ENCODE measurements at regions not wholly inside any gene's neighbourhood (a gene's known extent, or its start where the extent isn't known, plus 50 kb on each side); places are given as distances from the start of the nearest gene placed in this dataset.

DNA sequence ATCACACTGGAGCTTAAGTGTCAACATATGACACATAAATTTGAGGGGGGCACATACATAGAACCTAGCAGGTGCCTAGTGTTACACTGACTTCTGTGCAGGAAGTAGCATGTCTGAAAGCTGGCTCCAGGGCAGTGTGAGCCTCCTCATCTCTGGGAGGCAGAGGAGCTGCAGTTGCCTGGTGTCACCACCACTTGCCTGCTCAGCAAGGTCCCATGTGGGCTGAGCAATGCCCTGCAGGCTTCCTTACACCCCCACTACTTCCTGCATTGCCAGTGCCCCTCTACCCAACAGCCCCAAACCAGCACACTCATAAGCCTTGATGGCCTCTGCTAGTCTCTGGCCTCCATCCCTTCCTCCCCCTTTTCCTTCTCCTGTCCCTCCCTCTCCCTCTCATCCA, 165.8 kb downstream of the BUD13 start:
- TF ChIP-seq, protein P1, sequence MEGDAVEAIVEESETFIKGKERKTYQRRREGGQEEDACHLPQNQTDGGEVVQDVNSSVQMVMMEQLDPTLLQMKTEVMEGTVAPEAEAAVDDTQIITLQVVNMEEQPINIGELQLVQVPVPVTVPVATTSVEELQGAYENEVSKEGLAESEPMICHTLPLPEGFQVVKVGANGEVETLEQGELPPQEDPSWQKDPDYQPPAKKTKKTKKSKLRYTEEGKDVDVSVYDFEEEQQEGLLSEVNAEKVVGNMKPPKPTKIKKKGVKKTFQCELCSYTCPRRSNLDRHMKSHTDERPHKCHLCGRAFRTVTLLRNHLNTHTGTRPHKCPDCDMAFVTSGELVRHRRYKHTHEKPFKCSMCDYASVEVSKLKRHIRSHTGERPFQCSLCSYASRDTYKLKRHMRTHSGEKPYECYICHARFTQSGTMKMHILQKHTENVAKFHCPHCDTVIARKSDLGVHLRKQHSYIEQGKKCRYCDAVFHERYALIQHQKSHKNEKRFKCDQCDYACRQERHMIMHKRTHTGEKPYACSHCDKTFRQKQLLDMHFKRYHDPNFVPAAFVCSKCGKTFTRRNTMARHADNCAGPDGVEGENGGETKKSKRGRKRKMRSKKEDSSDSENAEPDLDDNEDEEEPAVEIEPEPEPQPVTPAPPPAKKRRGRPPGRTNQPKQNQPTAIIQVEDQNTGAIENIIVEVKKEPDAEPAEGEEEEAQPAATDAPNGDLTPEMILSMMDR (IDR thresholded peaks at IDR 0.05), result no peak
- no peak for TF ChIP-seq POLR2AphosphoS5 (IDR thresholded peaks at IDR 0.05)
- TF ChIP-seq POLR2A (IDR thresholded peaks at IDR 0.05), result no peak

Data from gastroesophageal sphincter (tissue), 3 donors.